ENCODE measurements at regions not wholly inside any gene's neighbourhood (a gene's known extent, or its start where the extent isn't known, plus 50 kb on each side); places are given as distances from the start of the nearest gene placed in this dataset.
A peak's percentile ranks its signal among the peaks of the same experiment; 100 is the strongest.

GRCh38 chr11:92473736-92474135 lies 249.1 kb downstream of the FAT3 start:
- H3K9ac ChIP-seq (replicated peaks in 1 of 4; ENCODE audit: extremely low read depth in 1 of 4, low read depth in 3 of 4, low read length in 3 of 4): no peak overlapping the region
- H3K18ac ChIP-seq (ENCODE audit: extremely low read depth, low read length): no peak overlapping the region
- H2BK5ac ChIP-seq (ENCODE audit: low read depth, low read length): no peak overlapping the region
- H3K79me1 ChIP-seq (ENCODE audit: low read depth, low read length): no peaks in the 10 kb centered on the region; the same call in 1 of the 2 replicates
- no peaks in the 10 kb centered on the region for H3K27me3 ChIP-seq (replicated peaks in 1 of 4; ENCODE audit: control insufficient read depth in 3 of 4, extremely low read depth in 1 of 4, insufficient read depth in 3 of 4, low read length in 3 of 4)
- H4K91ac ChIP-seq (replicated peaks; ENCODE audit: insufficient read length, low read length): no peak overlapping the region
- POLR2A ChIA-PET (ENCODE audit: partially characterized antibody): no interaction called here
- H3K14ac ChIP-seq (ENCODE audit: insufficient read length): no peak overlapping the region
- no peaks in the 10 kb centered on the region for H3K4me1 ChIP-seq (replicated peaks in 1 of 4; ENCODE audit: control insufficient read depth in 3 of 4, insufficient read depth in 4 of 4, low read length in 3 of 4)
- no peaks in the 10 kb centered on the region for H3K79me2 ChIP-seq (ENCODE audit: control insufficient read depth in 1 of 2, insufficient read depth in 2 of 2, low read length in 2 of 2)
- H3K23ac ChIP-seq (ENCODE audit: insufficient read length): no peak overlapping the region
- H3K4ac ChIP-seq (replicated peaks; ENCODE audit: insufficient read length, low read depth, low read length): no peak overlapping the region
- 89% methylated on average over 3 of the region's 3 CpGs; no CpG with 5 or more reads in 1 of the 2 experiments for whole genome bisulfite sequencing, 2 experiments (ENCODE audit: extremely low coverage in 1 of 2, insufficient coverage in 1 of 2, insufficient read length in 1 of 2, insufficient replicate concordance in 2 of 2, low coverage in 1 of 2, low lambda C conversion rate in 2 of 2, missing lambda C conversion rate in 1 of 2)
- no peak overlapping the region for H3K4me2 ChIP-seq (ENCODE audit: insufficient read depth in 1 of 2, low read depth in 2 of 2, low read length in 2 of 2)
- no peaks in the 10 kb centered on the region for H3K23me2 ChIP-seq (ENCODE audit: low read depth, low read length)
- H2BK15ac ChIP-seq (ENCODE audit: low read length): no peak overlapping the region
- H2BK120ac ChIP-seq (replicated peaks; ENCODE audit: low read depth, low read length): no peak overlapping the region
- H2AFZ ChIP-seq (ENCODE audit: low read length): no peak overlapping the region
- H3K9me3 ChIP-seq (ENCODE audit: insufficient read depth in 2 of 2, low read depth in 1 of 2, low read length in 1 of 2): no peaks in the 10 kb centered on the region
- no peak overlapping the region for H2AK5ac ChIP-seq (ENCODE audit: low read depth, low read length)
- no peak overlapping the region for H2BK12ac ChIP-seq (ENCODE audit: low read depth, low read length)
- no peak overlapping the region for H4K5ac ChIP-seq (ENCODE audit: insufficient read length, low read depth, low read length)
- no peak overlapping the region for H3K27ac ChIP-seq (ENCODE audit: low read depth, low read length)
- H4K20me1 ChIP-seq (replicated peaks in 1 of 2; ENCODE audit: control insufficient read depth in 1 of 2, insufficient read depth in 2 of 2, low read length in 2 of 2): peaks cover 0 to 1% of the 10 kb centered on the region in 2 experiments
- FAIRE-seq (no peak), DNase-seq (ENCODE audit: low read depth in 1 of 2, low spot score in 2 of 2) (no peak)
- CTCF ChIA-PET (ENCODE audit: partially characterized antibody): no interaction called here
- H3K36me3 ChIP-seq (ENCODE audit: control insufficient read depth in 2 of 4, insufficient read depth in 4 of 4, low read length in 3 of 4): no peaks in the 10 kb centered on the region
- H3K4me3 ChIP-seq (ENCODE audit: extremely low read depth in 1 of 4, insufficient read depth in 2 of 4, low read depth in 3 of 4, low read length in 4 of 4): no peak overlapping the region
- H2BK20ac ChIP-seq (ENCODE audit: low read length): peak overlapping the region; percentile 7; the same call in 1 of the 2 replicates
- H3K56ac ChIP-seq (replicated peaks; ENCODE audit: insufficient read length, low read depth, low read length): no peak overlapping the region
- no peak overlapping the region for H4K8ac ChIP-seq (ENCODE audit: extremely low read depth, insufficient read depth, low read length)
- TF ChIP-seq SIRT6 (IDR thresholded peaks at IDR 0.05; ENCODE audit: low read length): no peak
- no peak for TF ChIP-seq RFX5 (IDR thresholded peaks at IDR 0.05; ENCODE audit: borderline replicate concordance, low read depth, low read length)
- TF ChIP-seq FOSL1 (IDR thresholded peaks at IDR 0.05; ENCODE audit: insufficient read depth, low read depth, low read length): no peak
- no peak for TF ChIP-seq YY1 (IDR thresholded peaks at IDR 0.05; ENCODE audit: low read depth, low read length)
- TF ChIP-seq EZH2 (IDR thresholded peaks at IDR 0.05; ENCODE audit: low read depth, low read length, severe bottlenecking): no peak
- TF ChIP-seq KDM4A (IDR thresholded peaks at IDR 0.05; ENCODE audit: low read depth, low read length, severe bottlenecking): no peak
- no peak for TF ChIP-seq TAF1 (IDR thresholded peaks at IDR 0.05; ENCODE audit: low read depth, low read length)
- no peak for TF ChIP-seq SP4 (IDR thresholded peaks at IDR 0.05; ENCODE audit: low read length)
- no peak for TF ChIP-seq TAF7 (optimal IDR thresholded peaks at IDR 0.05; ENCODE audit: borderline replicate concordance, low read depth, low read length)
- no peak for TF ChIP-seq CREB1 (IDR thresholded peaks at IDR 0.05)
- TF ChIP-seq CTCF (IDR thresholded peaks at IDR 0.05; ENCODE audit: control extremely low read depth in 1 of 3, insufficient read depth in 1 of 3, low read depth in 1 of 3, low read length in 3 of 3): no peak
- TF ChIP-seq KDM5A (IDR thresholded peaks at IDR 0.05; ENCODE audit: low read length): no peak
- no peak for TF ChIP-seq POLR2AphosphoS5 (IDR thresholded peaks at IDR 0.05; ENCODE audit: low read depth, low read length)
